ENCODE measurements at regions not wholly inside any gene's neighbourhood (a gene's known extent, or its start where the extent isn't known, plus 50 kb on each side); places are given as distances from the start of the nearest gene placed in this dataset.

DNA sequence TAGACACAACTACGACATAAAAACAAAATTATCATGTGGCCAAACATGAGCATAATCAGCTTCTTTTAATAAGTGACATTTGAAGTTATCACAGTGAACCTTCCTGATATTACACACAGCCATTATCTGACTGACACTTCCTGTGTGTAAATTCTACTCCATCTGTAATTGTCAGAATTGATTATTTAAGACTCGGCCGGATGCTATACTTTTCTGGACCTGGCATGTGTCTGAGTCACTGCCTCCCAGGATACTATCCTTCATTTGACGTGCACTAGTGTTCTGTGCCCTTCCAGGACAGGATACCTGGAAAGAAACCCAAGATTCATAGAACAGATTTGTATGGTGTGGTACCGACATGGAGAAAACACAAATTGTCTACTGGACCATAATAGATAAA lies 242.0 kb downstream of the HS3ST3A1 start:
- intact Hi-C loops (cut with micrococcal nuclease): no loop called here

DNA sequence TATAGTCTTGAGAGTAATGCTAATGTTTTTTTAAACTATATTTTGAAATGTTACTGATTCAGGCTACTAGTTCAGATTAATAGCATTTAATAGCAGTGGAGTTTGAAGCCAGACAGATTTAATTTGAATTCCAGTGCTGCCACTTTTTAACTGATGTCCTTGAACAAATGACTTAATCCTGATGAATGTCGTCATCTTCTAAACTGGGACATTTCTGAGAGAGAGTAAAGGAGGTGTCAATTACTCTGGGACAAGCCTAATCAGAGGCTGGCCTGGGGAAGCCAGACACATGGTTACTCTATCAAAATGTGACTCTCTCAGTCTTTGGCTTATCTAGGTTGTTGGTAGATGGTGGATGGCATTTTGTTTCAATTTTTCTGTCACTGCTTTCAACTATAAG lies 246.7 kb downstream of the HS3ST3A1 start:
- intact Hi-C loops (cut with micrococcal nuclease): no loop called here

DNA sequence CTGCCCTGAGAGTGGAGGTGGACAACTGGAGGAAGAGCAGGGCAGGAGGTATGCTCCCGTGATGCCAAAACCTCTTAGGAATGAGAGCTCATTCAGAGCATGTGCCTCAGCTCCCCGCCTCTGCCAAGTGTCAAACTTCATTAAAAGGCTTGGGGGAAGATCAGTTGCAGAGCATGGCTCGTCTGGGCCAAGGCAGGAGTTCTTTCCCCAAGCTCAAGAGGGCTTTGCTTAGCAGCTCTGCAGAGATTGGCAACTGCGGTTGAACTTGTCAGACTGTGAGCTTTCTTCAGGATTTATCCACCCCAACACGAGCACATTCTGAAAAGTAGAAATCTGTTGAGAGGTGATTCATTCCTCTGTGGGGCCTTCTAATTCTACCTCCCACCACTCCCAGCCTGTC lies 248.1 kb downstream of the HS3ST3A1 start:
- intact Hi-C loops (cut with micrococcal nuclease): no loop called here

DNA sequence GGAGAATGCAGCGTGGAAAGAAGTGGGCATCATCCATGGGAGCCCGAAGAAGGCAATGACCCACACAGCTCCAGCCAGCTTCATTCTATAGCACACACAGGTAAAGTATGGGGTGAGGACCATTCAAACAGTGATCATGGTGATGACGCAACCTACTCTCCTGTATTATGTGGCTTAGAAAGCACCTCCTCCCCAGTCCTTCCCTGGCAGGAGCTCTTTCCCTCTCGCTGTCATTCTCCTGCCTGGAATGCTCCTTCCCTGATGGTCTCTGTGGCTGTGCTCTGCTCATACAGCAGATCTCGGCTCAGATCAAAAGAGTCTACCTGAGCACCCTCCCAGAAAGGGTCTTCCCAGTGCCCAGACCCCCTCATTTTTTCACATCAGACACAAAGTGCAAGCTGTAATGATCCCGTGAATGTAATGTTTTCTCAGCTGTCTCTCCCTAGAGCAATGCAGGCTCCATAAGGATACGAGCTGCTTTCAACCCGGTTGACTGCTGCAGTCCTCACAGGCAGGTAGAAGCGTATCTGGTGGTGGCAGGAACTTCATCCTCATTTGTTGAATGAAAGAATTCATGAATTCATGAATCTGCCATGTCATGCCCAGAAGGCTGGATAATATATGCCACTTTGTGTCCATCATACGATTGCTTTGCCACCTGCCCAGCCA lies 248.8 kb downstream of the HS3ST3A1 start:
- intact Hi-C loops (cut with micrococcal nuclease): no loop called here

DNA sequence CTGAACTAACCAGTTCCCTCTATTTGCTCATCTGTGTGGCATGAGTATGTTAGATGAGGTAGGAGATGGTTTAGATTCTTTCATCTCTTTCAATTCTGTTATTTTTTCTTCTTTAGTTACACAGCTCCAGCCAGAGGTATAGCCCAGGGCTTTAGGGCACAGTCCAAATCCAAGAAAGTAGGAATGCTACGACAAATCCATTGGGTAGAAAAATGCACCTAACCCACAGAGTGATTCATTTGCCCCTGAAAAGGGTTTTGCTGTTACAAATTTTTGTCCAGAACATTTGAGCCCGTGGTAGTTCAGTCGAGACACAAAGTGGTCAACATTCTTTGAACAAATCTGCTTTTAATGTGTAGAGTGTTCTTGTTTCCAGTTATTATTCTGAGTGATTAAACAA lies 250.7 kb downstream of the HS3ST3A1 start:
- intact Hi-C loops (cut with micrococcal nuclease): no loop called here

DNA sequence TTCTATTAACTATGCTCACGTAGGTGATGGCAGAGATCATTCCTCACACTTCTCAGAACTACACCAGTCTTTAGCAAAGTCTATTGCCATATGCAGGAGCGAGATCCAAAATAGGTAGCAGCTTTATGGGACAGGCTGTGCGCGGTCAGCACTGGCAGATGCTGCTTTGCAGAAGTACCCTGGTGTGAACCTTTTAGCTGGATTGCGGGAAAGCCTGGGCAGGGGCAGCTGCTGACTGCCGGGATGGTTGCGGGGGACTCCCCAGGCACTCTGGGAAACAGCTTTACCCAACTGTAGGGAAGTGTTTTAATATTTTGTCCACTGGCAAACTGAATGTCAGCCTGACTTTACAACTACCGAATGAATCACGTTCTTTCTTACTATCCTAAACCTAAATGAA lies 251.3 kb downstream of the HS3ST3A1 start:
- intact Hi-C loops (cut with micrococcal nuclease): no loop called here

DNA sequence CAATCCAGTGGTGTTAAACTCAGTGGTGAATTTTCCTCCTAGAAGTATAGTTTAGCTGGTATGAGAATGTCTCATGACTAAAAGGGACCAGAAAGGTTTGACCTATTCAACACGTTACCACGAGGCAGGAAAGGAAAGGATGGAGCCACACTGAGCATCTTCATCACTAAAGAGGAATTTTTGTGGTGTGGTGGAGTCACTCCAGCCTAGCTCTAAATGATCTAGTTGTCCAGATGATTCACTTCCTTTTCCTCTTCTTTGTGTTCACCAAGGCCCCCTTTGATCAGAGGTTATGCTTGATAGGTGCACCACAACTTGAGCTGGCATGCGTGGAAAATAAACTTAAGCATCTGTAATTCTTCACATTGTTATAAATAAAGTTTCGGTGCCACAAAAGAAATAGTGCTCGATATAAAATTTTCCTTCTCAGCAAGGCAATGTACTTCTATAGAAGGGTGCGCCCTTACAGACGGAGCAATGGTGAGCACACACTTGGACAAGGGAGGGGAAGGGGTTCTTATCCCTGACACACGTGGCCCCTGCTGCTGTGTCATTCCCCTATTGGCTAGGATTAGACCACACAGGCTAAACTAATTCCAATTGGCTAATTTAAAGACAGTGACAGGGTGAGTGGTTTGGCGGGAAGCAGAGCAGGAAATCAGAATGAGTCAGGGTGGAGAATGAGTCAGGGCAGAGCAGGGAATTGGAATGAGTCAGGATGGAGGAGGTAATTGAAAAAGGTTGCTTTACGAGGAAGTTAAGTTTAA lies 254.6 kb downstream of the HS3ST3A1 start:
- intact Hi-C loops (cut with micrococcal nuclease): no loop called here

DNA sequence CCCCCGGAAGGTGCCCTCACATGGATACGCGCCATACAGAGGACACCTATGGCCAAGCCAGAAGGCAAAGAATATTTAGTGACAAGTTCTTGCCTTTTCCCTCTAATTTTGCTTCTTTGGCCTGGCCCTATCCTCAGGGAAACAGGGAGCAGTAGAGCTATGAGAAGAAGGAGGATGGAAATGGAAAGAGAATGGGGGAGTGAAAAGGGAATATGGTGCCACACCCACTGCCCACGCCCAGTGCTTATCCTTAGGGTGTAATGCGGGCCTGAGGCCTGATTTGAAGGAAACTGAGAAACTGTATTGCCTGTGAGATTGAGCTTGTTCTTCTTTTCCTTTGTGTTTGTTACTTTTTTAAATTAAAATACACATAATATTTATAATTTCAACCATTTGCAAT lies 255.1 kb downstream of the HS3ST3A1 start:
- intact Hi-C loops (cut with micrococcal nuclease): no loop called here

DNA sequence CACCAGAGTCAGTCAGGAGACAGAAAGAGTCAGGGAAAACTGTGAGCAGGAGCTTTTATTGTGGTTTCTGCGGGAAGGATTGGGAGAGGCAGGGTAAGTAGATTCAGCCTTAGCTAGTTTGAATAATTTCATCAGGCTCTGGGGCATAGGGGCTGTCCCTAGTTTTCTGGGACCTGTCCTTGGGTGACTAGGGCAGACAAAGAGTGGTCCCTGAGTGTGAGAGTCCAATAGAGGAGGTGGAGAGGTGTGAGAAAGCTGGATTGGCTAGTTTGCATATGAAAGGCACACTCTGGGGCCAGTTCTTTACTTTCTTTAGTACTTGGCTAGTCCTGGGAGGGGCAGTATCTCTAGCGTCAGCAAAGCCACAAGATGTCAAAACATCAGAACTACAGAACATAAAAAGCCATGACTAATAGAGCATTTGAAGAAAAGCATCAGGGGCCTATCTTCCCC lies 255.6 kb downstream of the HS3ST3A1 start:
- intact Hi-C loops (cut with micrococcal nuclease): no loop called here

DNA sequence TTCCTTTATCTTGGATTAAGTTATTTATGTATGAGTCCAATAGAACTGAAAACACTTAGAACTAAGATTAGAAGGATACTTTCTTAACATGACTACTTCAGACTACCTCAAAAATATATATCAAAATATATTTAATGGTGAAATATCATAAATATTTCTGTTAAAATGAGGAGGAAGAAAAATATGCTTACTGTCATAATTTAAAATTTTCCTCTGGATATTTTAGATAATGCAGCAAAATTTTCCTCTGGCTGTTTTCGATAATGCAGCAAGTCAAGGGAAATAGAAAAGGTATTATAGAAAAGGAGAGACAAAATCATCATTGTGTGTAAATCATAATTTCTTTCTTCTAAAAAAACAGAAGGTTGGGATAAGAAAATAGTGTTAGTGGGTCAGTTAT lies 263.3 kb downstream of the HS3ST3A1 start:
- intact Hi-C loops (cut with micrococcal nuclease): loop anchor here (5.0 kb wide), 1 partner anchor 1834 kb away; no protein-coding TSS in a partner anchor

DNA sequence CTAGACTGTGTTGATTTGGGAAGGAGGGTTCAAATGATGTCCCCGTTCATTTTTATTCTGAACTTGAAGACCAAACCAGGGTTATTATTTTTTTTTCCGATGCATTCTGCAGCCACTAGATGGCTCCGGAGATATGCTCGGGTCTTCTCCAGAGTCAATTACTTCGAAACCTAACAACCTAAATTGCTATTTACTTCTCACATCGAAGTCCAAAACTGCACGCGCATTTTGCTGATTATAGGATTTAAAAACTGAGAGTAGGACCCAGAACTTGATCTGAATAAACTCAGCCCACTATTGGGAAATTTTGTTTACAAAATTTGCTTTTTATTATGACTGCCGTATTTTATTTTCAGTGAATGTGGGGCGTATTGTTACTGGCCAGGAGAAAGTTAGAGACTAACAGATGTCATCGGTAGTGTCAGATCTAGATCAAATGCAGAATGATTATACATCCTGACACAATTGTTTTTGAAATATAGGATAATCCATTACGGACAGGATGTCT lies 263.8 kb downstream of the HS3ST3A1 start:
- intact Hi-C loops (cut with micrococcal nuclease): loop anchor here (1.0 to 5.0 kb wide), 2 partner anchors 257 to 1834 kb away; no protein-coding TSS in a partner anchor

DNA sequence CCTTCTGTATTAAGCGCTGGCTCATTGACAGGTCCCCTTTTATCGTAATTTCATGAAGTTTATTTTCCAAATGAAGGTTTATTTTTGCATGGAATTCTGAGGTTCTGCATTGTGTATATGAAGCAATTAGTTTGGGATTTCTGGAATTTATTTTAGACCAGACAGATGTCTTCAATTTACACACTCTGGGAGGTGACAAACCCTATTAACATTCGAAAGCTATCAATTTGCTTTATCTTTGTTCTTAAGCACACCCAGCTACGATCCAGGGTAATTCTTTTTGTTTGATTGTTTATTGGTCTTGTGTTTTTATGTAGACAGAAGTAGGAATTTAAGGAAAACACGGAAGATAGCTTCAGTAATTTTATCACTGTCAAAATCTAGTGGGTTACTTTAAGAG lies 264.6 kb downstream of the HS3ST3A1 start:
- intact Hi-C loops (cut with micrococcal nuclease): loop anchor here (1.0 to 5.0 kb wide), 2 partner anchors 258 to 1835 kb away; no protein-coding TSS in a partner anchor

DNA sequence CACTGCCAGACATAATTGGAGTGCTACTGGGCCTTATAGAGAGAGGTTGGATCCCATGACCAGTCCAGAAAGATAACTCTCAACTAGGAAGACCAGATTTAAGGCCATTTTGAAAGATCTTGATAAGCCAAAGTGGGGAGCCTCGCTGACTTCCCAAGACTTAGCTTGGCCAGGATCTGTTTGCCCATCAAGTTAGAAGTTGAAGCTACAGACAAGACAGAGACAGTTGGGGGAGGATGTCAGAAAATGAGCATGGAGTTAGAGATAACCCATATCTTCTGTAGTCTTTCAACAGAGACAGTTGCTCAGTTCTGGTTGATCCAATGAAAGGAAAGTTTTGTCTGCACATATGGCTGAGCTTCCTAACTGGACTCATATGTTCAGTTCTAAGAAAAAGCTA lies 267.4 kb downstream of the HS3ST3A1 start:
- intact Hi-C loops (cut with micrococcal nuclease): loop anchor here (5.0 kb wide), 1 partner anchor 52 kb away; no protein-coding TSS in a partner anchor

DNA sequence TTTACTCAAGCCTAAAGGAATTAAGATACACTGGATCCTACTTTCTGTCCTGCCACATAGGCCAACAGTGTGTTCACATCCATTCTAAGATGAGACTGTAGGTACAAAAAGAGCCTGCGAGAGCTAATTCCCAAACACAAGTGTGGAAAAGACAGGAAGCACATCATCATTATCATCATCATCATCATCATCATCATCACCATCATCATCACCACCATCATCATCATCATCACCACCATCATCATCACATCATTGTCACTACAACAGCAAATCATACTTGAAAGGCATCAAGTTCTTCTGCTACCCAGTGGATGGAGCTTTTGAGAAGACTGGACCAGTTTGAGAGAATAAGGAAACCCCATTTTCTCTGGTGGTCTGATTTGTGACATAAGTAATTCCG lies 268.1 kb downstream of the HS3ST3A1 start:
- intact Hi-C loops (cut with micrococcal nuclease): loop anchor here (5.0 kb wide), 1 partner anchor 51 kb away; no protein-coding TSS in a partner anchor

DNA sequence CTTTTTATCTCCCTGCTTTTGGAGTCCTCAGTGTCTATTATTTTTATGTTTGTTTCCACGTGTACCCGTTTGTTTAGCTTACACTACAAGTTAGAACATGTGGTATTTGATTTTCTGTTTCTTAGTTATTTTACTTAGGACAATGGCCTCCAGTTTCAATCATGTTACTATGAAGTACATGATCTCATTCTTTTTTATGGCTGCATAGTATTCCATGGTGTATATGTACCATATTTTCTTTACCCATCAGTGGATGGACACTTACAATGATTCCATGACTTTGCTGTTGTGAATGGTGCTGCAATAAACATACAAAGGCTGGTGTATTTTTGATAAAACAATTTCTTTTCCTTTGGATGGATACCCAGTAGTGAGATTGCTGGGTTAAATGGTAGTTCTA lies 269.5 kb downstream of the HS3ST3A1 start:
- intact Hi-C loops (cut with micrococcal nuclease): loop anchor here (5.0 kb wide), 1 partner anchor 50 kb away; no protein-coding TSS in a partner anchor

DNA sequence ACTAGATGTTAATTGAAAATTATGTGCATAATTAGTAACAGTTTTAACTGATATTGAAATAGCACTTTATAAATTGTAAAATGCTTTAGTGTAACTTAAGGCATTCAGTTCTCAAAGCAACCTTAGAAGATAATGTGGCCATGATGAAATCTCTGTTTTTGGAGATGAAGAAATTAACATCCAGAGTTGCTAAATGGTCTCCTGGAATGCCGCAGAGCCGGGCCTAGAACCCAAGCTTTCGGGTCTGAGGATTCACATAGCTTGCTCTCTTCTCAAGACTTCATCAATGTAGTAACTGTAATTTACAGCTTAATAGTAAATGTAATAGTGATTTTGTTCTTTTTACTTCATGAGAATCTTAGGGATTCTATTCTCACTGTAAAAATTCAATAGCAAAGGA lies 272.3 kb downstream of the HS3ST3A1 start:
- intact Hi-C loops (cut with micrococcal nuclease): no loop called here

DNA sequence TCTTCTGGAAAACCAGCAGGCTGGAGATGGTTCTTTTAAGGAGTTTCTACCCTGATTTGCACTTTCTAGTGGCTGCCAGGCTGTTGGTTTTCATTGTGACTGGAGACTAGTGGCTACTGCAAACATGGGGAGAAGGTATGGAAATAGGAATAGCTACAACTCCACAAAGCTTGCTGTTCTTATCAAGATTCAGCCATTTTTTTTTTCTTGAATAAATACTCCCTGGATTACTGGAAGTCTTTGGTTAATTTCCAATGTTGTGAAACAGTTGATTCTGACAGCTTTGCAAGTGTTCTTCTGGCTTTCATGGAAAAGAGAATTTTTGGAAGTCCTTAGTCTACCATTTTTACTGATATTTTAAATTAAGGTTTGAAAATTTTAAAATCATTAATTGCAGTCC lies 277.7 kb downstream of the HS3ST3A1 start:
- intact Hi-C loops (cut with micrococcal nuclease): no loop called here

DNA sequence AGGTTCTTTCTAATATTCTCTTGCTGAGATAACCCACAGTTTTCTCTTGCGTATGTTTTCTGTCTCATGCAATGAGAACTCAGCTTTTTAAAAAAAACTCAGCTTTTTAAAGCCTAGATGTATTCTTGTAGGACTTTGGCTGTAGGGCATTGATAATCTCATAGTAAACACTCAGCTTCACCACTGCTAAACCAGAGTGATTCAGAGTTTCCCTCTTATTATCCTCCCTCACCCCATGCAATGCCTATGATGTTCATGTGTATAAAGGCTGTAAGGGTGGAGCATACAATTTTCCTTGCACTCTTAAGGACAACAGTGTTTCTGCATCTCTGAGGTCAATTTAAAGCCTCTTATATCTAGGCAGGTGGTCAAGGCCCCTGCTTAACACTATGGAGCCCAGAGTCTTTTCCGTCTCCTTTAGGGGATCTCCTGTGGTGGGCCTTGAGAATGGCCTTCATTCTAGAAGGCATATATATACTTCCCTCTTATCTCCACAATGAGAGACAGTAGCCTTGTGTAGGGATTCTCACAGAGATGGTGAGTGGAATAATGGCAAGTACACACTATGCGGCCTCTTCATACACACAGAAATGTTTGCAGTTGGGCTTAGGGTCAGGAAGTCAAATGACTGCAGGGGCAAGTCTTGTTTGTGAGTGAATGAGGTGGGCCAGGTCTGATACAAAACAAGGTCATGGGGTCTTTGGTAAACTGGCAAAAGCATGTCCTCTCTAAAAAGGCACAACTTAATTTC lies 279.6 kb downstream of the HS3ST3A1 start:
- intact Hi-C loops (cut with micrococcal nuclease): no loop called here

DNA sequence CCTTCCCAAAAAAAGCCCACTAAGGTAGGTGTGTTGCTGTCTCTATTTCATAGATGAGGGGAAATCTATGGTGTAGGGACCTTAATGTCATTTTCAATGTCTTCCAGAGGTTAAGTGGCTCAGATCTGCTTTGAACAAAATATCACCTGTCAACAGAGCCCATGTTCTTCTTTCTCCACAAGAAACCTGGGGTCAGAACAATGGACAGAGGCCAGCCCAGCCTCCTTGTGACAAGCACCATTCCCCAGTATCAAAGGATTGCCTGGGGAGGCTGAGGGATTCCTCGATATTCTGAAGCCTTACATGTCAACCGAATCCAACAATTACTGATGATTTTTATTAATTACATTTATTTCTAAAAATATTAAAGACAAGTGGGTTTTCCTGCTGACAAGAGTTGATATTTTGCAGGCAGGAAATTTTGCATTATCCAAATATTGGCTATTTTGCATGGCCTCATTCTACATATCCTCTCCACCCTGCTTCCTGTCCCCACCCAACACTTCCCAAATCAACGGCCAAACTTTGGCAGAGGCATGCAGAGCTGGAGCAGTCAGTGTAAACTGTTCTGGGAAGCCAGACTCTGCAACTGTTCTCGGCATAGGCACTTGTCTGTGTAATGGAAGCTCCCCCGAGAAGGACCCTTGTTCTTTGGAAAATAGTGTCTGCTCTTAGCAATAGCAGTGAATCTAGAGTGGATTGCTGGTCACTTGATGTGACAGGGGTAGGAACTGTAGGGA lies 281.5 kb downstream of the HS3ST3A1 start:
- intact Hi-C loops (cut with micrococcal nuclease): no loop called here

DNA sequence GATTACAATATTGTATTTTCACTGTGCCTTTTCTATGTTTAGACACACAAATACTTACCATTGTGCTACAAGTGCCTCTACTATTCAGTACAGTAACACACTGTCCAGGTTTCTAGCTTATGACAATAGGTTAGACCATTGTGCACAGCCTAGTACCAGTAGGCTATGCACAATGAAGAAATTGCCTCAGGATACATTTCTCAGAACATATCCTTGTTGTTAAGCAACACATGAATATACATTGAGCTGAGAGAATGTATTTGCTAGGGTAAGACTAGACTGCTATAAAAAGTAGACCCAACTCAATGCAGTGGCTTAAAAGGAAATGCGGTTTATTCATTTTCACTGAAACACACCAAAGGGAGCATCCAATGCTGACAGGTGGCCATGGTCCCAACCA lies 285.1 kb downstream of the HS3ST3A1 start:
- intact Hi-C loops (cut with micrococcal nuclease): no loop called here

DNA sequence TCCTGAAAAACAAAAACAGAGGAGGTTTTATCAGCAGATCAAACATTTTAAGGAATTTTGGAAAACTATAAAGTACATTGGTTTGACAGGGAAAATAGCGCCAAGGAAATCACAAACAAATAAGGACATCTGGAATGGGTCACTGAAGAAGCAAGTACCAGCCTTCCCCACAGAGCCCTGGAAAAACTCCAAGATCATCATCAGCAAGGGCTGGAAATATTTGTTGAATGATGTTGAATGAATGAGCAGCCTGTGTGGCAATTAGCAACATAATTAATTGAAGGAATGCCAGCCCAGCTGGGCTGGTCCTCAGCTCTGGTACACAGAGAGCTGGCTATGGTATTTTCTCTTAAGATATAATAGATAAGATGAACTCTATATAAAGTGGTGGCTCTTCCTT lies 290.4 kb downstream of the HS3ST3A1 start:
- intact Hi-C loops (cut with micrococcal nuclease): no loop called here

All from T-helper 1 cell treated with Interleukin-12 subunit alpha and Interleukin-12 subunit beta and Interleukin-4 antibody, amounts not matched to agents 30 ng/mL and 1 ng/mL, for 36 hours (primary cell).